Vagina (tissue), 2 donors: ENCODE measurements at regions not wholly inside any gene's neighbourhood (a gene's known extent, or its start where the extent isn't known, plus 50 kb on each side); places are given as distances from the start of the nearest gene placed in this dataset.

ENCODE experiments used
- DNase-seq, 2 donors: peaks; one replicate each; pipeline ENCODE4 v3.0.0-alpha.2; 2017; ENCODE audit errors: extremely low spot score in 2 of 2
- H3K27ac ChIP-seq: fragments of 200-600 bp; sonication (generic); one replicate; pipeline ENCODE4 v1.5.1; 2019
- H3K27me3 ChIP-seq: fragments of 200-600 bp; sonication (generic); one replicate; pipeline ENCODE4 v1.5.1; 2019
- H3K36me3 ChIP-seq, 2 donors: fragments of 200-600 bp; sonication (generic); one replicate each; pipeline ENCODE4 v1.5.1; 2017 to 2019
- H3K4me1 ChIP-seq: fragments of 200-600 bp; sonication (generic); one replicate; pipeline ENCODE4 v1.5.1; 2019
- H3K4me3 ChIP-seq, 2 donors: fragments of 200-600 bp; sonication (generic); 1 replicate in 1 of 2; 2 replicates in 1 of 2; pipeline ENCODE4 v1.5.1; 2016 to 2019
- H3K9me3 ChIP-seq: fragments of 200-600 bp; sonication (generic); one replicate; pipeline ENCODE4 v1.5.1; 2019
- CTCF ChIP-seq, 3 experiments: fragments of 450-650 bp in 2 of 3; fragments of 200-600 bp in 1 of 3; sonication (generic) in 1 of 3; IDR thresholded peaks; one replicate each; pipeline ENCODE4 v1.5.1; 2017 to 2019; ENCODE audit warnings: antibody characterized with exemption in 3 of 3, mild to moderate bottlenecking in 2 of 3, moderate library complexity in 2 of 3
- POLR2A ChIP-seq, 2 donors: fragments of 450-650 bp; IDR thresholded peaks; one replicate each; pipeline ENCODE4 v1.6.1; 2017; ENCODE audit warnings: antibody characterized with exemption in 2 of 2, mild to moderate bottlenecking in 2 of 2, moderate library complexity in 2 of 2
- POLR2AphosphoS5 ChIP-seq, 2 donors: sonication (generic); formaldehyde crosslinking; IDR thresholded peaks; one replicate each; pipeline ENCODE4 v1.9.0; 2017; ENCODE audit warnings: antibody characterized with exemption in 2 of 2, mild to moderate bottlenecking in 2 of 2, low read depth in 1 of 2; ENCODE audit not compliant: insufficient read depth in 1 of 2
- intact Hi-C: fragments of 100-400 bp; cut with DNase I; formaldehyde crosslinking; loops from one replicate; pipeline ENCODE4 v1.15.1; 2023

GRCh38 chr1:56061824-56062223 lies 517.5 kb downstream of the PLPP3 start:
- Histone ChIP-seq H3K9me3 (no peaks in the 10 kb centered on the region), H3K4me1 (peaks cover 24% of the 10 kb centered on the region), H3K36me3 (no peaks in the 10 kb centered on the region), H3K27ac (peak overlapping the region; percentile 42), H3K27me3 (no peaks in the 10 kb centered on the region), H3K4me3 (no peak overlapping the region)
- intact Hi-C loops, result no loop called here
- TF ChIP-seq POLR2AphosphoS5 (IDR thresholded peaks at IDR 0.05; ENCODE audit: insufficient read depth in 1 of 2, low read depth in 1 of 2), result peak in 1 of 2 donors; percentile 52
- no peak for TF ChIP-seq CTCF (IDR thresholded peaks at IDR 0.05)
- TF ChIP-seq POLR2A (IDR thresholded peaks at IDR 0.05), result no peak
- no peak for DNase-seq

- Histone ChIP-seq H3K4me3 (no peak overlapping the region), H3K27ac (no peak overlapping the region), H3K36me3 (no peaks in the 10 kb centered on the region), H3K9me3 (no peaks in the 10 kb centered on the region), H3K4me1 (peaks cover 24% of the 10 kb centered on the region), H3K27me3 (no peaks in the 10 kb centered on the region)
- DNase-seq, result no peak
- TF ChIP-seq POLR2A (IDR thresholded peaks at IDR 0.05) (no peak), CTCF (IDR thresholded peaks at IDR 0.05) (no peak), POLR2AphosphoS5 (IDR thresholded peaks at IDR 0.05; ENCODE audit: insufficient read depth in 1 of 2, low read depth in 1 of 2) (no peak)
- intact Hi-C loops, result no loop called here
Observed at GRCh38 chr1:56060906-56061305, 518.5 kb downstream of the PLPP3 start.

GRCh38 chr1:56057466-56058405 lies 521.6 kb downstream of the PLPP3 start:
- no peak overlapping the region for H3K27ac ChIP-seq
- H3K36me3 ChIP-seq, result no peaks in the 10 kb centered on the region
- no peaks in the 10 kb centered on the region for H3K27me3 ChIP-seq
- DNase-seq, result no peak
- intact Hi-C loops, result no loop called here
- H3K9me3 ChIP-seq, result no peaks in the 10 kb centered on the region
- TF ChIP-seq POLR2A (IDR thresholded peaks at IDR 0.05) (no peak), CTCF (IDR thresholded peaks at IDR 0.05) (no peak), POLR2AphosphoS5 (IDR thresholded peaks at IDR 0.05; ENCODE audit: insufficient read depth in 1 of 2, low read depth in 1 of 2) (no peak)
- H3K4me1 ChIP-seq, result peaks cover 11% of the 10 kb centered on the region
- no peak overlapping the region for H3K4me3 ChIP-seq

GRCh38 chr1:56056438-56057287 lies 522.7 kb downstream of the PLPP3 start:
- no peaks in the 10 kb centered on the region for H3K36me3 ChIP-seq
- TF ChIP-seq CTCF (IDR thresholded peaks at IDR 0.05) (no peak), POLR2AphosphoS5 (IDR thresholded peaks at IDR 0.05; ENCODE audit: insufficient read depth in 1 of 2, low read depth in 1 of 2) (peak in 1 of 2 donors; percentile 47)
- no peak overlapping the region for H3K4me3 ChIP-seq
- H3K27me3 ChIP-seq, result no peaks in the 10 kb centered on the region
- H3K4me1 ChIP-seq, result peaks cover 11% of the 10 kb centered on the region
- no peak for DNase-seq
- no peak overlapping the region for H3K27ac ChIP-seq
- intact Hi-C loops, result no loop called here
- H3K9me3 ChIP-seq, result no peaks in the 10 kb centered on the region
